ENCODE measurements at regions not wholly inside any gene's neighbourhood (a gene's known extent, or its start where the extent isn't known, plus 50 kb on each side); places are given as distances from the start of the nearest gene placed in this dataset.

DNA sequence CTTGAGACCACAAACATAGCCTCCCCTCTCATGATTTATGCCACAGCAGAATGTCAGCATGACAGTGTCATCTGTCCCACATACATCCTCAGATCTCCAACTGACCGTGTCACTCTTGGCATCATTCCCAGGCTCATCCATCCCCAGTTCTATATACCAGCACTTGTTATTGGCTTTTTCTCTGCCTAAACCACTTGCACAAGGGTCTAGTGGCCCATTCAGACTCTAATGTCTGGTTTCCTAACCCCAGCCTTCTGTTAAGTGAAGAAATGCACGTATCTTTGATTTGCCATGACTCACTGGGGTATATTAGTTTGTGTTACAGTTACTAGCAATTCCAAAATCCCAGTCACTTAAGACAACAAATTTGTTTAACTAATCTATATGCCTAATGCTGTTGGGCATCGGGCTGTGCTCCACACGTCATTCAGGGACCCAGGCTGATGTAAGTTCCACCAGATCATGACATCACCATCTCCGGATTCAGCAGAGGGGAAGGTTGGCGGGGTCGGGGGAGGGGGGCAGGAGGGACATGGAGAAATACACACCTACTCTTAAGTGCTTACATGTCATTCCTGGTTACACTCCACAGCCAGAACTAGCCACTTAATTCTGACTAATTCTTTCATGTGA, 517.4 kb downstream of the BUD13 start:
- intact Hi-C loops (cut with DNase I): no loop called here
- H3K27ac ChIP-seq: no peak overlapping the region
- no peak overlapping the region for H3K4me3 ChIP-seq
- TF ChIP-seq, protein P1, sequence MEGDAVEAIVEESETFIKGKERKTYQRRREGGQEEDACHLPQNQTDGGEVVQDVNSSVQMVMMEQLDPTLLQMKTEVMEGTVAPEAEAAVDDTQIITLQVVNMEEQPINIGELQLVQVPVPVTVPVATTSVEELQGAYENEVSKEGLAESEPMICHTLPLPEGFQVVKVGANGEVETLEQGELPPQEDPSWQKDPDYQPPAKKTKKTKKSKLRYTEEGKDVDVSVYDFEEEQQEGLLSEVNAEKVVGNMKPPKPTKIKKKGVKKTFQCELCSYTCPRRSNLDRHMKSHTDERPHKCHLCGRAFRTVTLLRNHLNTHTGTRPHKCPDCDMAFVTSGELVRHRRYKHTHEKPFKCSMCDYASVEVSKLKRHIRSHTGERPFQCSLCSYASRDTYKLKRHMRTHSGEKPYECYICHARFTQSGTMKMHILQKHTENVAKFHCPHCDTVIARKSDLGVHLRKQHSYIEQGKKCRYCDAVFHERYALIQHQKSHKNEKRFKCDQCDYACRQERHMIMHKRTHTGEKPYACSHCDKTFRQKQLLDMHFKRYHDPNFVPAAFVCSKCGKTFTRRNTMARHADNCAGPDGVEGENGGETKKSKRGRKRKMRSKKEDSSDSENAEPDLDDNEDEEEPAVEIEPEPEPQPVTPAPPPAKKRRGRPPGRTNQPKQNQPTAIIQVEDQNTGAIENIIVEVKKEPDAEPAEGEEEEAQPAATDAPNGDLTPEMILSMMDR (IDR thresholded peaks at IDR 0.05): no peak
- no peaks in the 10 kb centered on the region for H3K36me3 ChIP-seq
- DNase-seq (ENCODE audit: low spot score in 2 of 2): no peak
- no peaks in the 10 kb centered on the region for H3K27me3 ChIP-seq
- no peaks in the 10 kb centered on the region for H3K4me1 ChIP-seq
- no peaks in the 10 kb centered on the region for H3K9me3 ChIP-seq

DNA sequence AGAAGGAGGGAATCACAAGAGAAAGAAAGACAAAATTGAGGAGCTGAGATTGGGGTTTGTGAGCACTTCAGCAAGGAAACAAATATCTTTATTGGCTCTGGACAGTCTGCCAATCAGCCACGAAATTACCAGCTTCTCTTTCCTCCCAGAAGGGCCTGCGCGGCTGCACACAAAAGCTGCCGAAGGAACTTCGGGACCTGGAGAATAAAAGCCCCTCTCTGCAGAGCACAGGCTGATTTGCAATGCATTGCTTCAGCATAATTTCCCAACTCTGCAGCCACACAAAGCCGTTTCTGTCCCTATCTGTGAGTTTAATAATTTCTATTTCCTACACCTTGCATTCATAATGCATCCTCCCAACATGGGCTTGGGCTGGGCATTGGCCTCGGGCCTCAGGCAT, 522.6 kb downstream of the BUD13 start:
- H3K36me3 ChIP-seq: no peaks in the 10 kb centered on the region
- no peaks in the 10 kb centered on the region for H3K9me3 ChIP-seq
- H3K4me1 ChIP-seq: no peaks in the 10 kb centered on the region
- intact Hi-C loops (cut with DNase I): no loop called here
- H3K27ac ChIP-seq: no peak overlapping the region
- no peak overlapping the region for H3K4me3 ChIP-seq
- TF ChIP-seq, protein P1 (IDR thresholded peaks at IDR 0.05): no peak
- no peak for DNase-seq (ENCODE audit: low spot score in 2 of 2)
- no peaks in the 10 kb centered on the region for H3K27me3 ChIP-seq

DNA sequence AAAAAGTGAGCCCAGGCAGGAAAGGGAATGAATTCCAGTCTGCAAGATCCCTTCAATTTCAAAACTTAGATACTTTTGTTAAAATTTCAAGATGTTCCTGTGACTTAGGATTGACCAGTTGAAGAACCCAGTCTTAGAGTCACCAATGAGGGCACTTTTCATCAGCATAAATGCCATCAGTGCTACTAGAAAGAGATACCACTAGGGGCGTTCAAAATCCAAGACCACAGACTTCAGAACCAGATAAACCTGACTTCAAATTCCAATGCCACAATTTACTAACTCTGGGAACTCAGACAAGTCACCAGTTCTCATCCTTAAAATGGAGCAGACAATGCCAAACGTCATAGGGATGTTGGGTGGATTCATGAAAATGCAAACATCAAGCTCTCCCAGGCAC, 523.2 kb downstream of the BUD13 start:
- no peaks in the 10 kb centered on the region for H3K27me3 ChIP-seq
- H3K4me3 ChIP-seq: no peak overlapping the region
- H3K27ac ChIP-seq: no peak overlapping the region
- DNase-seq (ENCODE audit: low spot score in 2 of 2): no peak
- intact Hi-C loops (cut with DNase I): no loop called here
- H3K36me3 ChIP-seq: no peaks in the 10 kb centered on the region
- H3K4me1 ChIP-seq: no peaks in the 10 kb centered on the region
- TF ChIP-seq, protein P1 (IDR thresholded peaks at IDR 0.05): no peak
- no peaks in the 10 kb centered on the region for H3K9me3 ChIP-seq

DNA sequence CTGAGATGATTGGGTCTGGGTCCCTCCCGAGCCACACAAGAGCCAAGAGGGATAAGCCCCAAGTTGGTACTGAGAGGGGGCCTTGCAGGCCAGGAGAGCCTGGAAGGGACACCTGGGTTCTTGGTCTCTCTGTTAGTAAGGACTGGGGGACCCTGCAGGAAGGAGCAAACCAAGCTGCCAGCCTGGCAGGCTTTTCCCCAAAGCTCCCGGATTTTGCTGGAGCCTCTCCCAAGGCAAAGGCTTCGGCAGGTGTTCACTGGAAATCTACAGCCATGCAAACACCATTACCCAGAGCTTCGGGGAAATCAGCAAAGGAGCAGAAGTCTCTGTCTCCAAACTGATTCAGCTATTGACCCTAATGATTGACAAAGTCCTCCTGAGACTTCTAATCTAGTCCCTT, 527.9 kb downstream of the BUD13 start:
- intact Hi-C loops (cut with DNase I): no loop called here
- Histone ChIP-seq H3K27ac (no peak overlapping the region), H3K36me3 (no peaks in the 10 kb centered on the region), H3K4me3 (no peak overlapping the region), H3K27me3 (no peaks in the 10 kb centered on the region), H3K9me3 (no peaks in the 10 kb centered on the region), H3K4me1 (no peaks in the 10 kb centered on the region)
- DNase-seq (ENCODE audit: low spot score in 2 of 2): no peak
- TF ChIP-seq, protein P1 (IDR thresholded peaks at IDR 0.05): no peak

DNA sequence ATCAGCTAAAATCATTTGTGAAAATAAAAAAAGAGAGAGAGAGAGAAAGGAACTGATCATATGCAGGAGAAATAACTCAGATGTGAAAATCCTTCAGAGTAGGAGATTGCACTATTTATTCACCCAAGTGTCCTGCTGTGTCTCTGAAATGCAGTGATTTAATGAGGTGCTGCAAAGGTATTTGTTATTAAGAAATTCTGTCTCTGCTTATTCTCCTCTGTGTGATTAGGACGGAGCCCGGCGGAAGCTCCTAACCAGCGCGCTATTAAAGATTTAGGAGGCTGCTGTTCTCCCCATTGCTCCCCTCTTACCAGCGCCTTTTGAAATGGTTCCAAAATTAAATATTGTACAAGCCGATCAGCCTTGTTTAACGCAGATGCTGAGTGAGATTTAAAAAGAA, 528.3 kb downstream of the BUD13 start:
- Histone ChIP-seq H3K4me1 (no peaks in the 10 kb centered on the region), H3K9me3 (no peaks in the 10 kb centered on the region), H3K27ac (no peak overlapping the region), H3K36me3 (no peaks in the 10 kb centered on the region), H3K27me3 (no peaks in the 10 kb centered on the region), H3K4me3 (no peak overlapping the region)
- intact Hi-C loops (cut with DNase I): no loop called here
- TF ChIP-seq, protein P1 (IDR thresholded peaks at IDR 0.05): no peak
- no peak for DNase-seq (ENCODE audit: low spot score in 2 of 2)

DNA sequence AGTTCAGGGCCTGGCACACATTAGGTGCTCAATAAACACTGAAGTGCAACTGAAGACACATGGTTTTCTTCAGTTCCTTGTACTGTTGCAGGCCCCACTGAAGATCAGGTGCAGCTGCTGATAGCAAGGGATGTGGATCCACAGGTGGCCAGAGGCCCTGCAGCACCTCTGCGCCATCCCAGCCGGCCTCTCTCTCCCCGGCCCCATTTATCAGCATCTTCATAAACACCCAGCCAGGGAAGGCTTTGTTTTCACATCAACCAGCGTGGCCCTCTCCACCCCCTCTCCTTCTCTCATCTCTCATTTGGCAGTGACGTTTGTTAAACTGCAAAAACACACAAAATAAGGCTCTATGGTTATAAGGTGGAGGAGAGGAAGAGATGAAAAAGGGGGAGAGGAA, 528.8 kb downstream of the BUD13 start:
- intact Hi-C loops (cut with DNase I): no loop called here
- Histone ChIP-seq H3K4me1 (no peaks in the 10 kb centered on the region), H3K36me3 (no peaks in the 10 kb centered on the region), H3K27ac (no peak overlapping the region), H3K9me3 (no peaks in the 10 kb centered on the region), H3K4me3 (no peak overlapping the region), H3K27me3 (no peaks in the 10 kb centered on the region)
- TF ChIP-seq, protein P1 (IDR thresholded peaks at IDR 0.05): no peak
- DNase-seq (ENCODE audit: low spot score in 2 of 2): no peak
